HUES64 (cell line): ENCODE measurements at regions not wholly inside any gene's neighbourhood (a gene's known extent, or its start where the extent isn't known, plus 50 kb on each side); places are given as distances from the start of the nearest gene placed in this dataset.

Experiments
- H3K27ac ChIP-seq: 2 replicates; pipeline ENCODE4 v1.7.0; 2013; ENCODE audit warnings: low read depth, low read length, inconsistent platforms
- H3K27me3 ChIP-seq: 2 replicates; pipeline ENCODE4 v1.6.1; 2013; ENCODE audit warnings: mild to moderate bottlenecking, low read length; ENCODE audit not compliant: insufficient read depth
- H3K36me3 ChIP-seq: 2 replicates; pipeline ENCODE4 v1.6.1; 2013; ENCODE audit warnings: mild to moderate bottlenecking, low read length; ENCODE audit not compliant: insufficient read depth
- H3K4me1 ChIP-seq: 2 replicates; pipeline ENCODE4 v1.6.1; 2013; ENCODE audit warnings: mild to moderate bottlenecking, low read length, moderate library complexity; ENCODE audit not compliant: insufficient read depth
- H3K4me3 ChIP-seq: 2 replicates; pipeline ENCODE4 v1.5.1; 2013; ENCODE audit warnings: mild to moderate bottlenecking, low read length, moderate library complexity
- H3K9ac ChIP-seq: 2 replicates; pipeline ENCODE4 v1.6.1; 2013; ENCODE audit warnings: mild to moderate bottlenecking, low read depth, low read length
- H3K9me3 ChIP-seq: 2 replicates; pipeline ENCODE4 v1.6.1; 2013; ENCODE audit warnings: low read depth, low read length; ENCODE audit not compliant: insufficient read depth
- WGBS: fragments of 150-250, 120-280 bp; methylation state at CpG from one replicate; pipeline ENCODE4 v1.1.7; 2013; ENCODE audit warnings: missing lambda C conversion rate; 5-methylcytosine and 5-hydroxymethylcytosine counted together

GRCh38 chr12:126218697-126219096 lies 1153.5 kb downstream of the AACS start:
- no peaks in the 10 kb centered on the region for H3K9me3 ChIP-seq
- no peak overlapping the region for H3K27ac ChIP-seq
- no peak overlapping the region for H3K9ac ChIP-seq
- no peaks in the 10 kb centered on the region for H3K27me3 ChIP-seq
- peaks cover 14% of the 10 kb centered on the region for H3K4me1 ChIP-seq
- WGBS, result 91% methylated on average over 1 of the region's 1 CpG
- H3K36me3 ChIP-seq, result no peaks in the 10 kb centered on the region
- no peak overlapping the region for H3K4me3 ChIP-seq

- no peak overlapping the region for H3K9ac ChIP-seq
- 97% methylated on average over 1 of the region's 2 CpGs for WGBS
These were observed 1153.9 kb downstream of the AACS start for GRCh38 chr12:126219139-126219538.

GRCh38 chr12:126219654-126220279 lies 1154.5 kb downstream of the AACS start:
- H3K4me3 ChIP-seq, result no peak overlapping the region
- H3K9me3 ChIP-seq, result no peaks in the 10 kb centered on the region
- 94% methylated on average over 5 of the region's 6 CpGs for WGBS
- peaks cover 4% of the 10 kb centered on the region; the same call in 1 of the 2 replicates for H3K4me1 ChIP-seq
- H3K27ac ChIP-seq, result no peak overlapping the region
- no peaks in the 10 kb centered on the region for H3K27me3 ChIP-seq
- H3K9ac ChIP-seq, result no peak overlapping the region
- H3K36me3 ChIP-seq, result no peaks in the 10 kb centered on the region

More at GRCh38 chr12:126219139-126219538, 1153.9 kb downstream of the AACS start:
- no peaks in the 10 kb centered on the region for H3K9me3 ChIP-seq
- H3K4me3 ChIP-seq, result no peak overlapping the region
- H3K27me3 ChIP-seq, result no peaks in the 10 kb centered on the region
- peaks cover 10% of the 10 kb centered on the region; the same call in 1 of the 2 replicates for H3K4me1 ChIP-seq
- H3K27ac ChIP-seq, result no peak overlapping the region
- H3K36me3 ChIP-seq, result no peaks in the 10 kb centered on the region

- no peaks in the 10 kb centered on the region for H3K4me1 ChIP-seq
- 76% methylated on average over 3 of the region's 3 CpGs for WGBS
These were observed 1158.8 kb downstream of the AACS start for GRCh38 chr12:126224032-126224431.

GRCh38 chr12:126228936-126229335 lies 1163.7 kb downstream of the AACS start:
- 89% methylated on average over 2 of the region's 2 CpGs for WGBS
- H3K9ac ChIP-seq, result no peak overlapping the region
- no peaks in the 10 kb centered on the region for H3K27me3 ChIP-seq
- no peaks in the 10 kb centered on the region for H3K36me3 ChIP-seq
- peaks cover 14% of the 10 kb centered on the region for H3K4me1 ChIP-seq
- H3K9me3 ChIP-seq, result no peaks in the 10 kb centered on the region
- H3K4me3 ChIP-seq, result no peak overlapping the region
- no peak overlapping the region for H3K27ac ChIP-seq

More at GRCh38 chr12:126224032-126224431, 1158.8 kb downstream of the AACS start:
- Histone ChIP-seq H3K27ac (no peak overlapping the region), H3K27me3 (no peaks in the 10 kb centered on the region), H3K36me3 (no peaks in the 10 kb centered on the region), H3K4me3 (no peak overlapping the region), H3K9me3 (no peaks in the 10 kb centered on the region), H3K9ac (no peak overlapping the region)

GRCh38 chr12:126232711-126233110 lies 1167.5 kb downstream of the AACS start:
- Histone ChIP-seq H3K9me3 (no peaks in the 10 kb centered on the region), H3K9ac (no peak overlapping the region), H3K4me1 (peaks cover 19% of the 10 kb centered on the region), H3K27me3 (no peaks in the 10 kb centered on the region), H3K27ac (peak overlapping the region; percentile 69), H3K4me3 (no peak overlapping the region), H3K36me3 (no peaks in the 10 kb centered on the region)
- WGBS, result 92% methylated on average over 2 of the region's 3 CpGs

GRCh38 chr12:126233625-126234024 lies 1168.4 kb downstream of the AACS start:
- Histone ChIP-seq H3K36me3 (no peaks in the 10 kb centered on the region), H3K27ac (peak overlapping the region; percentile 69), H3K9ac (no peak overlapping the region), H3K9me3 (no peaks in the 10 kb centered on the region), H3K27me3 (no peaks in the 10 kb centered on the region), H3K4me3 (no peak overlapping the region), H3K4me1 (peaks cover 19% of the 10 kb centered on the region)
- WGBS, result 30% methylated on average over 3 of the region's 3 CpGs

GRCh38 chr12:126243814-126244440 lies 1178.7 kb downstream of the AACS start:
- no peaks in the 10 kb centered on the region for H3K27me3 ChIP-seq
- no peaks in the 10 kb centered on the region for H3K36me3 ChIP-seq
- H3K9me3 ChIP-seq, result no peaks in the 10 kb centered on the region
- no peak overlapping the region for H3K9ac ChIP-seq
- H3K27ac ChIP-seq, result no peak overlapping the region
- no peak overlapping the region for H3K4me3 ChIP-seq
- 94% methylated on average over 2 of the region's 4 CpGs for WGBS
- peaks cover 24% of the 10 kb centered on the region for H3K4me1 ChIP-seq

GRCh38 chr12:126247936-126248335 lies 1182.7 kb downstream of the AACS start:
- no peaks in the 10 kb centered on the region for H3K9me3 ChIP-seq
- H3K4me1 ChIP-seq, result peaks cover 17% of the 10 kb centered on the region
- WGBS, result no CpG with 5 or more reads among the region's 1 CpG
- H3K27me3 ChIP-seq, result no peaks in the 10 kb centered on the region
- H3K9ac ChIP-seq, result no peak overlapping the region
- H3K4me3 ChIP-seq, result no peak overlapping the region
- no peaks in the 10 kb centered on the region for H3K36me3 ChIP-seq
- H3K27ac ChIP-seq, result no peak overlapping the region

- H3K36me3 ChIP-seq, result no peaks in the 10 kb centered on the region
- no peaks in the 10 kb centered on the region for H3K27me3 ChIP-seq
- no peak overlapping the region for H3K27ac ChIP-seq
- peaks cover 7% of the 10 kb centered on the region; the same call in 1 of the 2 replicates for H3K4me1 ChIP-seq
- no peak overlapping the region for H3K9ac ChIP-seq
- H3K9me3 ChIP-seq, result no peaks in the 10 kb centered on the region
- WGBS, result 91% methylated on average over 8 of the region's 8 CpGs
- H3K4me3 ChIP-seq, result no peak overlapping the region
These were observed 1183.7 kb downstream of the AACS start for GRCh38 chr12:126248871-126249403.

GRCh38 chr12:126258190-126258589 lies 1193.0 kb downstream of the AACS start:
- no peaks in the 10 kb centered on the region for H3K36me3 ChIP-seq
- H3K27ac ChIP-seq, result no peak overlapping the region
- no peaks in the 10 kb centered on the region for H3K9me3 ChIP-seq
- H3K4me3 ChIP-seq, result no peak overlapping the region
- no peaks in the 10 kb centered on the region for H3K4me1 ChIP-seq
- H3K9ac ChIP-seq, result no peak overlapping the region
- 97% methylated on average over 3 of the region's 3 CpGs for WGBS
- no peaks in the 10 kb centered on the region for H3K27me3 ChIP-seq
